ENCODE measurements at regions not wholly inside any gene's neighbourhood (a gene's known extent, or its start where the extent isn't known, plus 50 kb on each side); places are given as distances from the start of the nearest gene placed in this dataset.
"Not testable (repeated sequence)": the region's sequence is repeated elsewhere in the genome, so short reads cannot be mapped to it uniquely, and the experiment has no call there.

DNA sequence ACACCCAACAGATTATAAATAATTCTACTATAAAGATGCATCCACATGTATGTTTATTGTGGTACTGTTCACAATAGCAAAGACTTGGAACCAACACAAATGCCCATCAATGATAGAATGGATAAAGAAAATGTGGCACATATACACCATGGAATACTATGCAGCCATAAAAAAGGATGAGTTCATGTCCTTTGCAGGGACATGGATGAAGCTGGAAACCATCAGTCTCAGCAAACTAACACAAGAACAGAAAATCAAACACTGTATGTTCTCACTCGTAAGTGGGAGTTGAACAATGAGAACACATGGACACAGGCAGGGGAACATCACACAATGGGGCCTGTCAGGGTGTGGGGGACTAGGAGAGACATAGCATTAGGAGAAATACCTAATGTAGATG lies 146.8 kb upstream of the APC start:
- DNase-seq (ENCODE audit: extremely low read depth in 1 of 4, low spot score in 3 of 4); H3K9me3 ChIP-seq (replicated peaks; ENCODE audit: control insufficient read depth, insufficient read depth, low read depth, low read length); CTCF ChIA-PET (ENCODE audit: low intra/inter-chr PET ratio); intact Hi-C loops (cut with micrococcal nuclease); H2AFZ ChIP-seq (ENCODE audit: low read depth, low read length); in situ Hi-C loops (cut with MboI); H3K27ac ChIP-seq (ENCODE audit: extremely low read depth, low read depth, low read length); H3K79me2 ChIP-seq (ENCODE audit: control insufficient read depth, insufficient read depth, low read length); H3K4me3 ChIP-seq; H3K4me2 ChIP-seq (ENCODE audit: insufficient read depth, low read length); POLR2A ChIA-PET; ATAC-seq; H3K36me3 ChIP-seq (ENCODE audit: control insufficient read depth, insufficient read depth, low read length); H4K20me1 ChIP-seq (replicated peaks; ENCODE audit: control insufficient read depth, insufficient read depth, low read length); FAIRE-seq; BruUV-seq (replicated peaks); H3K27me3 ChIP-seq (ENCODE audit: control insufficient read depth in 2 of 2, insufficient read depth in 2 of 2, low read length in 2 of 2); H3K9me1 ChIP-seq (ENCODE audit: control insufficient read depth, insufficient read depth, low read length); H3K9ac ChIP-seq (ENCODE audit: insufficient read depth in 1 of 2, low read depth in 2 of 2, low read length in 2 of 2): not testable (repeated sequence)
- TF ChIP-seq ZNF146 (CRISPR knock-in tag; IDR thresholded peaks at IDR 0.05; ENCODE audit: unreplicated experiment) (peak; percentile 81), RBM25 (IDR thresholded peaks at IDR 0.05; ENCODE audit: low read depth, low read length, severe bottlenecking) (peak; percentile 7)
- 0% methylated on average over 1 of the region's 1 CpG for WGBS (ENCODE audit: insufficient coverage, low coverage, missing lambda C conversion rate)
- H3K4me1 ChIP-seq (replicated peaks in 1 of 2; ENCODE audit: control insufficient read depth in 2 of 2, insufficient read depth in 2 of 2, low read length in 2 of 2), result peaks cover 6 to 11% of the 10 kb centered on the region in 2 experiments; a peak in 3 of 5 replicates

DNA sequence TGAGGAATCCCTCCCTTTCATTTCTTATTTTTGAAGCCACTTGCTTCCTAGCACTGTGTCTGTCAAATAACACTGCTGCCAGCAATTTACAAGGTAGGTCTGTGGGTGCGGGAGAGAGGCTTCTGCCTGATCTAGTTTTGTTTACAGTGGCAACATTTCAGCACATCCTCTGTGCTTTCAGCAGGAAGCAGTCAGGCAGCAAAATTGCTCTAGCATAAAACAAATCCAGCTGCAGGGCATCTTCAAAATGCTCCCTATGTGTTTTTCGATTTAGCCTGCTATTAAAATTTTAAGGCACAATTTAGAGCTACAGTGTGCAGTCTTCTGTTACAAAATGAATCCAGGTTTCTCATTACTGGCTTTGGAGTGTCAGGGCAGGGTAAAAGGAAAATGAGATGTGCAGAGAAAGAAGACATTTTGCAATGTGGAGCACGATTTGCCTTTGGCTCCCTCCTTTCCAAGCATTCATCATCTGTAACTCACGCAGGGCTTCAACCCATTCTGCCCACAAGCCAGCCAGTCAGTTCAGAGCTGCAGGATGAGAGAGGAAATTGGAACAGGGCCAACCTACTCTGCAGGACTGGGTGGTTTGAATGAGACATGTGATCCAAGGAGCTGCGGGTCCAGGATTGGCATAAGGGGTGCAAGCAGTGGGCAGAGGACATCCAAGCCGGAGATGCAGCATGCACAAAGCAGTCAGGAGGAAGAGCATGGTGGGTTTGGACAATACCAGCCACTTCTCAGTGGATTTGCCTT lies 143.4 kb upstream of the APC start:
- BruUV-seq (replicated peaks), result no TSS peak

More for the DNA sequence above, 143.4 kb upstream of the APC start:
- Histone ChIP-seq H3K9ac (ENCODE audit: insufficient read depth in 1 of 2, low read depth in 2 of 2, low read length in 2 of 2) (no peak overlapping the region), H3K79me2 (ENCODE audit: control insufficient read depth, insufficient read depth, low read length) (no peaks in the 10 kb centered on the region), H3K27me3 (ENCODE audit: control insufficient read depth in 2 of 2, insufficient read depth in 2 of 2, low read length in 2 of 2) (peaks cover 8 to 14% of the 10 kb centered on the region in 2 experiments), H4K20me1 (replicated peaks; ENCODE audit: control insufficient read depth, insufficient read depth, low read length) (no peaks in the 10 kb centered on the region), H3K4me1 (replicated peaks in 1 of 2; ENCODE audit: control insufficient read depth in 2 of 2, insufficient read depth in 2 of 2, low read length in 2 of 2) (no peaks in the 10 kb centered on the region), H3K4me3 (no peak overlapping the region), H3K9me3 (replicated peaks; ENCODE audit: control insufficient read depth, insufficient read depth, low read depth, low read length) (no peaks in the 10 kb centered on the region), H3K27ac (ENCODE audit: extremely low read depth, low read depth, low read length) (no peak overlapping the region), H3K36me3 (ENCODE audit: control insufficient read depth, insufficient read depth, low read length) (no peaks in the 10 kb centered on the region), H3K9me1 (ENCODE audit: control insufficient read depth, insufficient read depth, low read length) (no peaks in the 10 kb centered on the region), H2AFZ (ENCODE audit: low read depth, low read length) (no peak overlapping the region), H3K4me2 (ENCODE audit: insufficient read depth, low read length) (no peak overlapping the region)
- ChIA-PET POLR2A (interaction anchor here (1.0 kb wide), 1 partner anchor 13 kb away, joined by 3 read pairs; no protein-coding TSS in a partner anchor), CTCF (ENCODE audit: low intra/inter-chr PET ratio) (no interaction called here)
- FAIRE-seq (no peak), ATAC-seq (no peak), DNase-seq (ENCODE audit: extremely low read depth in 1 of 4, low spot score in 3 of 4) (no peak)
- intact Hi-C loops (cut with micrococcal nuclease) (no loop called here), in situ Hi-C loops (cut with MboI) (no loop called here)
- no peak for TF ChIP-seq ADNP (tag; IDR thresholded peaks at IDR 0.05)
- no peak for TF ChIP-seq RFX5 (IDR thresholded peaks at IDR 0.05; ENCODE audit: low read depth, low read length)
- TF ChIP-seq, protein P1, sequence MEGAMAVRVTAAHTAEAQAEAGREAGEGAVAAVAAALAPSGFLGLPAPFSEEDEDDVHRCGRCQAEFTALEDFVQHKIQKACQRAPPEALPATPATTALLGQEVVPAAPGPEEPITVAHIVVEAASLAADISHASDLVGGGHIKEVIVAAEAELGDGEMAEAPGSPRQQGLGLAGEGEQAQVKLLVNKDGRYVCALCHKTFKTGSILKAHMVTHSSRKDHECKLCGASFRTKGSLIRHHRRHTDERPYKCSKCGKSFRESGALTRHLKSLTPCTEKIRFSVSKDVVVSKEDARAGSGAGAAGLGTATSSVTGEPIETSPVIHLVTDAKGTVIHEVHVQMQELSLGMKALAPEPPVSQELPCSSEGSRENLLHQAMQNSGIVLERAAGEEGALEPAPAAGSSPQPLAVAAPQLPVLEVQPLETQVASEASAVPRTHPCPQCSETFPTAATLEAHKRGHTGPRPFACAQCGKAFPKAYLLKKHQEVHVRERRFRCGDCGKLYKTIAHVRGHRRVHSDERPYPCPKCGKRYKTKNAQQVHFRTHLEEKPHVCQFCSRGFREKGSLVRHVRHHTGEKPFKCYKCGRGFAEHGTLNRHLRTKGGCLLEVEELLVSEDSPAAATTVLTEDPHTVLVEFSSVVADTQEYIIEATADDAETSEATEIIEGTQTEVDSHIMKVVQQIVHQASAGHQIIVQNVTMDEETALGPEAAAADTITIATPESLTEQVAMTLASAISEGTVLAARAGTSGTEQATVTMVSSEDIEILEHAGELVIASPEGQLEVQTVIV (CRISPR knock-in tag; IDR thresholded peaks at IDR 0.05; ENCODE audit: borderline replicate concordance), result no peak
- TF ChIP-seq ZBTB7A (IDR thresholded peaks at IDR 0.05; ENCODE audit: borderline replicate concordance, control insufficient read depth, low read depth, low read length), result no peak
- TF ChIP-seq GTF2A2 (tag; IDR thresholded peaks at IDR 0.05), result no peak
- no peak for TF ChIP-seq CREBBP (IDR thresholded peaks at IDR 0.05; ENCODE audit: low read depth, low read length)
- TF ChIP-seq, protein P2, sequence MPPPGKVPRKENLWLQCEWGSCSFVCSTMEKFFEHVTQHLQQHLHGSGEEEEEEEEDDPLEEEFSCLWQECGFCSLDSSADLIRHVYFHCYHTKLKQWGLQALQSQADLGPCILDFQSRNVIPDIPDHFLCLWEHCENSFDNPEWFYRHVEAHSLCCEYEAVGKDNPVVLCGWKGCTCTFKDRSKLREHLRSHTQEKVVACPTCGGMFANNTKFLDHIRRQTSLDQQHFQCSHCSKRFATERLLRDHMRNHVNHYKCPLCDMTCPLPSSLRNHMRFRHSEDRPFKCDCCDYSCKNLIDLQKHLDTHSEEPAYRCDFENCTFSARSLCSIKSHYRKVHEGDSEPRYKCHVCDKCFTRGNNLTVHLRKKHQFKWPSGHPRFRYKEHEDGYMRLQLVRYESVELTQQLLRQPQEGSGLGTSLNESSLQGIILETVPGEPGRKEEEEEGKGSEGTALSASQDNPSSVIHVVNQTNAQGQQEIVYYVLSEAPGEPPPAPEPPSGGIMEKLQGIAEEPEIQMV (tag; conservative IDR thresholded peaks at IDR 0.05; ENCODE audit: low read depth), result no peak
- 0% methylated on average over 5 of the region's 6 CpGs for WGBS (ENCODE audit: insufficient coverage, low coverage, missing lambda C conversion rate)
